Cardiac muscle cell (in vitro differentiated cells and primary cell): ENCODE measurements at regions not wholly inside any gene's neighbourhood (a gene's known extent, or its start where the extent isn't known, plus 50 kb on each side); places are given as distances from the start of the nearest gene placed in this dataset.
A peak's percentile ranks its signal among the peaks of the same experiment; 100 is the strongest.

Source experiments
- DNase-seq, 2 donors: peaks; one replicate each; pipeline versions ENCODE4 v3.0.0 to v3.0.0-alpha.2; 2010 to 2017; ENCODE audit warnings: low read depth in 1 of 2, low spot score in 1 of 2
- H3K27ac ChIP-seq: fragments of 200-600 bp; sonication (generic); 2 replicates; pipeline ENCODE4 v1.5.1; 2016
- H3K27me3 ChIP-seq: fragments of 200-600 bp; sonication (generic); 2 replicates; pipeline ENCODE4 v1.6.0; 2016; ENCODE audit warnings: control low read depth
- H3K36me3 ChIP-seq: fragments of 200-600 bp; sonication (generic); 2 replicates; pipeline ENCODE4 v1.5.1; 2016; ENCODE audit warnings: control low read depth
- H3K4me1 ChIP-seq: fragments of 200-600 bp; sonication (generic); 2 replicates; pipeline ENCODE4 v1.8.1; 2017; ENCODE audit warnings: low read depth, mild to moderate bottlenecking, mixed run types
- H3K4me3 ChIP-seq: fragments of 200-600 bp; sonication (generic); 2 replicates; pipeline ENCODE4 v1.5.1; 2016; ENCODE audit warnings: mild to moderate bottlenecking
- H3K9me3 ChIP-seq: fragments of 200-600 bp; sonication (generic); 2 replicates; pipeline ENCODE4 v1.5.1; 2017; ENCODE audit warnings: low read depth, mild to moderate bottlenecking, control low read depth
- CTCF ChIP-seq: IDR thresholded peaks from 2 replicates; pipeline ENCODE4 v1.5.1; 2012; ENCODE audit warnings: low read depth, mild to moderate bottlenecking, low read length

GRCh38 chr16:51779240-51779639, 628.2 kb upstream of the SALL1 start:
- Histone ChIP-seq H3K27me3 (no peaks in the 10 kb centered on the region), H3K4me1 (no peaks in the 10 kb centered on the region), H3K9me3 (no peaks in the 10 kb centered on the region), H3K27ac (no peak overlapping the region), H3K36me3 (no peaks in the 10 kb centered on the region), H3K4me3 (no peak overlapping the region)
- TF ChIP-seq CTCF: no peak
- no peak for DNase-seq

GRCh38 chr16:51773071-51773890, 622.2 kb upstream of the SALL1 start:
- no peaks in the 10 kb centered on the region for H3K36me3 ChIP-seq
- TF ChIP-seq CTCF: no peak
- no peak overlapping the region for H3K27ac ChIP-seq
- H3K4me1 ChIP-seq: no peaks in the 10 kb centered on the region
- H3K9me3 ChIP-seq: no peaks in the 10 kb centered on the region
- H3K4me3 ChIP-seq: no peak overlapping the region
- DNase-seq: no peak
- no peaks in the 10 kb centered on the region for H3K27me3 ChIP-seq

- no peak for DNase-seq
- Histone ChIP-seq H3K27me3 (no peaks in the 10 kb centered on the region), H3K27ac (no peak overlapping the region), H3K9me3 (no peaks in the 10 kb centered on the region), H3K4me1 (peaks cover 21% of the 10 kb centered on the region), H3K36me3 (no peaks in the 10 kb centered on the region), H3K4me3 (no peak overlapping the region)
- TF ChIP-seq CTCF: no peak
Measured at GRCh38 chr16:51766739-51767138, 615.7 kb upstream of the SALL1 start.

GRCh38 chr16:51763072-51763661, 612.1 kb upstream of the SALL1 start:
- H3K27me3 ChIP-seq: no peaks in the 10 kb centered on the region
- TF ChIP-seq CTCF: no peak
- H3K4me1 ChIP-seq: peaks cover 27% of the 10 kb centered on the region
- no peak overlapping the region for H3K4me3 ChIP-seq
- no peaks in the 10 kb centered on the region for H3K36me3 ChIP-seq
- no peak overlapping the region for H3K27ac ChIP-seq
- H3K9me3 ChIP-seq: no peaks in the 10 kb centered on the region
- DNase-seq: peak in 1 of 2 donors; percentile 86

GRCh38 chr16:51762081-51762996, 611.3 kb upstream of the SALL1 start:
- H3K4me1 ChIP-seq: peaks cover 31% of the 10 kb centered on the region
- H3K4me3 ChIP-seq: no peak overlapping the region
- peak; percentile 81 to 91 for DNase-seq
- no peak overlapping the region for H3K27ac ChIP-seq
- no peaks in the 10 kb centered on the region for H3K9me3 ChIP-seq
- no peaks in the 10 kb centered on the region for H3K27me3 ChIP-seq
- TF ChIP-seq CTCF: peak; percentile 97
- H3K36me3 ChIP-seq: no peaks in the 10 kb centered on the region
